ENCODE measurements at regions not wholly inside any gene's neighbourhood (a gene's known extent, or its start where the extent isn't known, plus 50 kb on each side); places are given as distances from the start of the nearest gene placed in this dataset.

DNA sequence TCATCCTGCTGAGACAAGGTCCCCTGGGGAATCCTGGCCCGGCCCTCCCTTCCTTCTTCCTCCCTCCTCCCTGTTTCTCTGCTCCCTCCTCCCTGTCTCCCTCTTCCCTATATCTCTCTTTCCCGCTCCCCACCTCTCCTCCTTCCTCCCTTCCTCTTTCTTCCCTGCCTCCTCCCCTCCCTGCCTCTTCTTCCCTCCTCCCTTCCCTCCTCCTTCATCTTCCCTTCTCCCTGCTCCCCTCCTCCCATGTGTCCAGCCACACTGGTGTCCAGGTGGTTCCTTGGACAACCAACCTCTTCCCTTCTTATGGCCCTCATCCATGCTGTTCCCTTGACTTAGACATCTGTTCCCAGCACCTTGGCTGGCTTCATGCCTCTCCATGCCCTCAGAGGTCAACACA is 258.1 kb downstream of the MN1 start:
- Histone ChIP-seq H3K4ac (replicated peaks; ENCODE audit: insufficient read length, low read depth, low read length) (no peak overlapping the region), H3K14ac (ENCODE audit: insufficient read length) (no peak overlapping the region), H3K27me3 (replicated peaks in 1 of 4; ENCODE audit: control insufficient read depth in 3 of 4, extremely low read depth in 1 of 4, insufficient read depth in 3 of 4, low read length in 3 of 4) (no peaks in the 10 kb centered on the region; a peak in 1 of 7 replicates), H4K5ac (ENCODE audit: insufficient read length, low read depth, low read length) (no peak overlapping the region), H2AFZ (ENCODE audit: low read length) (no peak overlapping the region), H3K23ac (ENCODE audit: insufficient read length) (no peak overlapping the region), H3K79me1 (ENCODE audit: low read depth, low read length) (no peaks in the 10 kb centered on the region), H4K91ac (replicated peaks; ENCODE audit: insufficient read length, low read length) (peak overlapping the region; percentile 77), H3K79me2 (ENCODE audit: control insufficient read depth in 1 of 2, insufficient read depth in 2 of 2, low read length in 2 of 2) (no peaks in the 10 kb centered on the region), H3K4me2 (ENCODE audit: insufficient read depth in 1 of 2, low read depth in 2 of 2, low read length in 2 of 2) (no peak overlapping the region), H2BK5ac (ENCODE audit: low read depth, low read length) (no peak overlapping the region), H3K9me3 (ENCODE audit: insufficient read depth in 2 of 2, low read depth in 1 of 2, low read length in 1 of 2) (no peaks in the 10 kb centered on the region), H2BK12ac (ENCODE audit: low read depth, low read length) (peak overlapping the region; percentile 17; the same call in 1 of the 2 replicates), H4K20me1 (replicated peaks in 1 of 2; ENCODE audit: control insufficient read depth in 1 of 2, insufficient read depth in 2 of 2, low read length in 2 of 2) (no peaks in the 10 kb centered on the region), H3K27ac (ENCODE audit: low read depth, low read length) (no peak overlapping the region), H3K56ac (replicated peaks; ENCODE audit: insufficient read length, low read depth, low read length) (no peak overlapping the region), H3K23me2 (ENCODE audit: low read depth, low read length) (no peaks in the 10 kb centered on the region), H2BK120ac (replicated peaks; ENCODE audit: low read depth, low read length) (no peak overlapping the region), H2BK15ac (ENCODE audit: low read length) (peak overlapping the region; percentile 53; the same call in 1 of the 2 replicates), H3K18ac (ENCODE audit: extremely low read depth, low read length) (no peak overlapping the region; the same call in 1 of the 2 replicates), H3K36me3 (ENCODE audit: control insufficient read depth in 2 of 4, insufficient read depth in 4 of 4, low read length in 3 of 4) (no peaks in the 10 kb centered on the region), H3K4me1 (replicated peaks in 1 of 4; ENCODE audit: control insufficient read depth in 3 of 4, insufficient read depth in 4 of 4, low read length in 3 of 4) (peaks cover 3 to 22% (median 15%) of the 10 kb centered on the region in 4 experiments; a peak in 5 of 7 replicates), H3K4me3 (ENCODE audit: extremely low read depth in 1 of 4, insufficient read depth in 2 of 4, low read depth in 3 of 4, low read length in 4 of 4) (no peak overlapping the region), H4K8ac (ENCODE audit: extremely low read depth, insufficient read depth, low read length) (no peak overlapping the region), H3K9ac (replicated peaks in 1 of 4; ENCODE audit: extremely low read depth in 1 of 4, low read depth in 3 of 4, low read length in 3 of 4) (no peak overlapping the region), H2AK5ac (ENCODE audit: low read depth, low read length) (peak overlapping the region; percentile 65; the same call in 1 of the 2 replicates), H2BK20ac (ENCODE audit: low read length) (0 out of 2 replicates have a peak overlapping the region, but pooled peaks have one; percentile 32)
- 73% methylated on average over 2 of the region's 2 CpGs; no CpG with 5 or more reads in 1 of the 2 experiments for WGBS, 2 experiments (ENCODE audit: extremely low coverage in 1 of 2, insufficient coverage in 1 of 2, insufficient read length in 1 of 2, insufficient replicate concordance in 2 of 2, low coverage in 1 of 2, low lambda C conversion rate in 2 of 2, missing lambda C conversion rate in 1 of 2)
- no peak for FAIRE-seq
- TF ChIP-seq POU5F1 (IDR thresholded peaks at IDR 0.05; ENCODE audit: low read depth, low read length) (no peak), NANOG (IDR thresholded peaks at IDR 0.05; ENCODE audit: insufficient read depth, low read depth, low read length, poor library complexity, severe bottlenecking) (no peak), CBX8 (IDR thresholded peaks at IDR 0.05; ENCODE audit: borderline replicate concordance, low read depth, low read length) (no peak), BCL11A (IDR thresholded peaks at IDR 0.05; ENCODE audit: low read depth in 2 of 2, low read length in 2 of 2) (no peak)
- TF ChIP-seq, protein P1, sequence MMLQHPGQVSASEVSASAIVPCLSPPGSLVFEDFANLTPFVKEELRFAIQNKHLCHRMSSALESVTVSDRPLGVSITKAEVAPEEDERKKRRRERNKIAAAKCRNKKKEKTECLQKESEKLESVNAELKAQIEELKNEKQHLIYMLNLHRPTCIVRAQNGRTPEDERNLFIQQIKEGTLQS (IDR thresholded peaks at IDR 0.05; ENCODE audit: insufficient read depth, low read depth, low read length), result no peak
- CTCF ChIA-PET (ENCODE audit: partially characterized antibody), result interaction anchor here (0.7 kb wide), 1 partner anchor 102 kb away, joined by 3 read pairs; no protein-coding TSS in a partner anchor
- no peak for DNase-seq (ENCODE audit: low read depth in 1 of 2, low spot score in 2 of 2)
- POLR2A ChIA-PET (ENCODE audit: partially characterized antibody), result no interaction called here

Measured in H1 (cell line).